Fibroblast of lung (primary cell): ENCODE measurements at regions not wholly inside any gene's neighbourhood (a gene's known extent, or its start where the extent isn't known, plus 50 kb on each side); places are given as distances from the start of the nearest gene placed in this dataset.

Source experiments
- DNase-seq, 2 donors: peaks; one replicate each; pipeline versions ENCODE4 v3.0.0 to v3.0.0-alpha.2; 2010; ENCODE audit warnings: low read depth in 2 of 2
- H2AFZ ChIP-seq: 2 replicates; pipeline ENCODE4 v1.5.1; 2012; ENCODE audit warnings: low read length, control low read depth, inconsistent platforms
- H3K27ac ChIP-seq: 2 replicates; pipeline ENCODE4 v1.5.1; 2011; ENCODE audit warnings: low read length, control low read depth; ENCODE audit not compliant: insufficient read depth
- H3K27me3 ChIP-seq: 2 replicates; pipeline ENCODE4 v1.5.1; 2011; ENCODE audit warnings: mild to moderate bottlenecking, low read length; ENCODE audit not compliant: control insufficient read depth, insufficient read depth
- H3K36me3 ChIP-seq: 2 replicates; pipeline ENCODE4 v1.5.1; 2011; ENCODE audit warnings: low read length; ENCODE audit not compliant: control insufficient read depth, insufficient read depth
- H3K4me1 ChIP-seq: 2 replicates; pipeline ENCODE4 v1.5.1; 2011; ENCODE audit warnings: low read length; ENCODE audit not compliant: control insufficient read depth, insufficient read depth; ENCODE audit errors: extremely low read depth
- H3K4me2 ChIP-seq: 2 replicates; pipeline ENCODE4 v1.5.1; 2011; ENCODE audit warnings: low read length, control low read depth; ENCODE audit not compliant: insufficient read depth; ENCODE audit errors: extremely low read depth
- H3K4me3 ChIP-seq, 4 experiments: fragments of 200-600 bp in 1 of 4; sonication (generic) in 1 of 4; replicated peaks in 1 of 4; 2 replicates each; pipeline ENCODE4 v1.5.1; 2011 to 2016; ENCODE audit warnings: low read length in 4 of 4, low read depth in 3 of 4, mild to moderate bottlenecking in 3 of 4, control low read depth in 2 of 4, inconsistent platforms in 1 of 4, mixed read lengths in 1 of 4; ENCODE audit not compliant: insufficient read depth in 1 of 4; ENCODE audit errors: control extremely low read depth in 1 of 4
- H3K79me2 ChIP-seq: 2 replicates; pipeline ENCODE4 v1.5.1; 2012; ENCODE audit warnings: mild to moderate bottlenecking, low read length, inconsistent platforms; ENCODE audit not compliant: control insufficient read depth, insufficient read depth
- H3K9ac ChIP-seq: 2 replicates; pipeline ENCODE4 v1.5.1; 2011; ENCODE audit warnings: mild to moderate bottlenecking, low read length, control low read depth; ENCODE audit not compliant: insufficient read depth
- H3K9me3 ChIP-seq: 2 replicates; pipeline ENCODE4 v1.5.1; 2012; ENCODE audit warnings: low read depth, low read length; ENCODE audit not compliant: control insufficient read depth, insufficient read depth
- H4K20me1 ChIP-seq: 2 replicates; pipeline ENCODE4 v1.5.1; 2011; ENCODE audit warnings: low read length; ENCODE audit not compliant: control insufficient read depth, insufficient read depth; ENCODE audit errors: extremely low read depth
- CTCF ChIP-seq, 2 donors: IDR thresholded peaks in 1 of 2; conservative IDR thresholded peaks in 1 of 2; 1 replicate in 1 of 2; 2 replicates in 1 of 2; pipeline ENCODE4 v1.5.1; 2011 to 2012; ENCODE audit warnings: low read length in 2 of 2, control low read depth in 1 of 2, inconsistent platforms in 1 of 2, low read depth in 1 of 2, mild to moderate bottlenecking in 1 of 2
- EZH2 ChIP-seq: IDR thresholded peaks from 2 replicates; pipeline ENCODE4 v1.5.1; 2012; ENCODE audit warnings: low read length, control low read depth, mild to moderate bottlenecking; ENCODE audit errors: missing control alignments

GRCh38 chr1:95509989-95510388 is 276.0 kb downstream of the RWDD3 start:
- H3K4me2 ChIP-seq: no peak overlapping the region
- DNase-seq: no peak
- H4K20me1 ChIP-seq: no peaks in the 10 kb centered on the region
- H3K9ac ChIP-seq: no peak overlapping the region
- no peaks in the 10 kb centered on the region for H3K79me2 ChIP-seq
- no peak overlapping the region for H3K4me3 ChIP-seq
- no peak for TF ChIP-seq CTCF (conservative IDR thresholded peaks at IDR 0.05 in 1 of 2, IDR thresholded peaks at IDR 0.05 in 1 of 2; ENCODE audit: low read depth in 1 of 2, low read length in 2 of 2)
- TF ChIP-seq EZH2: no peak
- H2AFZ ChIP-seq: no peak overlapping the region
- no peaks in the 10 kb centered on the region for H3K36me3 ChIP-seq
- H3K4me1 ChIP-seq: no peaks in the 10 kb centered on the region
- H3K27ac ChIP-seq: no peak overlapping the region
- H3K27me3 ChIP-seq: no peaks in the 10 kb centered on the region
- no peaks in the 10 kb centered on the region for H3K9me3 ChIP-seq

- H3K9ac ChIP-seq: no peak overlapping the region
- no peaks in the 10 kb centered on the region for H4K20me1 ChIP-seq
- H2AFZ ChIP-seq: no peak overlapping the region
- no peaks in the 10 kb centered on the region for H3K4me1 ChIP-seq
- TF ChIP-seq EZH2: no peak
- no peak for TF ChIP-seq CTCF (conservative IDR thresholded peaks at IDR 0.05 in 1 of 2, IDR thresholded peaks at IDR 0.05 in 1 of 2; ENCODE audit: low read depth in 1 of 2, low read length in 2 of 2)
- H3K9me3 ChIP-seq: no peaks in the 10 kb centered on the region
- no peak overlapping the region for H3K4me2 ChIP-seq
- H3K79me2 ChIP-seq: no peaks in the 10 kb centered on the region
- no peak overlapping the region for H3K27ac ChIP-seq
- no peaks in the 10 kb centered on the region for H3K27me3 ChIP-seq
- H3K4me3 ChIP-seq: no peak overlapping the region
- DNase-seq: no peak
- no peaks in the 10 kb centered on the region for H3K36me3 ChIP-seq
Observed at GRCh38 chr1:95512925-95513324, 278.9 kb downstream of the RWDD3 start.

GRCh38 chr1:95517506-95517905 is 283.5 kb downstream of the RWDD3 start:
- no peaks in the 10 kb centered on the region for H3K79me2 ChIP-seq
- no peak overlapping the region for H2AFZ ChIP-seq
- no peak overlapping the region for H3K4me2 ChIP-seq
- no peaks in the 10 kb centered on the region for H3K4me1 ChIP-seq
- H3K9ac ChIP-seq: no peak overlapping the region
- no peaks in the 10 kb centered on the region for H3K36me3 ChIP-seq
- no peaks in the 10 kb centered on the region for H4K20me1 ChIP-seq
- no peaks in the 10 kb centered on the region for H3K9me3 ChIP-seq
- TF ChIP-seq EZH2 (no peak), CTCF (conservative IDR thresholded peaks at IDR 0.05 in 1 of 2, IDR thresholded peaks at IDR 0.05 in 1 of 2; ENCODE audit: low read depth in 1 of 2, low read length in 2 of 2) (no peak)
- no peaks in the 10 kb centered on the region for H3K27me3 ChIP-seq
- H3K27ac ChIP-seq: no peak overlapping the region
- no peak for DNase-seq
- H3K4me3 ChIP-seq: no peak overlapping the region
